HG03432 (cell line): ENCODE measurements at regions not wholly inside any gene's neighbourhood (a gene's known extent, or its start where the extent isn't known, plus 50 kb on each side); places are given as distances from the start of the nearest gene placed in this dataset.
"Not testable (repeated sequence)": the region's sequence is repeated elsewhere in the genome, so short reads cannot be mapped to it uniquely, and the experiment has no call there.

ENCODE experiments used
- ATAC-seq: cut with Tn5 transposase; IDR thresholded peaks from one replicate; pipeline ENCODE4 v1.9.1; 2021; ENCODE audit warnings: mild to moderate bottlenecking, moderate library complexity; ENCODE audit not compliant: unreplicated experiment

GRCh38 chr18:9009703-9010488, 92.6 kb upstream of the NDUFV2 start:
- no peak for ATAC-seq

- no peak for ATAC-seq
Observed at GRCh38 chr18:9011431-9011830, 91.1 kb upstream of the NDUFV2 start.

- ATAC-seq: no peak
Observed at GRCh38 chr18:9013926-9014373, 88.5 kb upstream of the NDUFV2 start.

GRCh38 chr18:9015689-9016088, 86.8 kb upstream of the NDUFV2 start:
- ATAC-seq: no peak

GRCh38 chr18:9016633-9017166, 85.8 kb upstream of the NDUFV2 start:
- ATAC-seq: no peak

GRCh38 chr18:9017167-9017904, 85.2 kb upstream of the NDUFV2 start:
- ATAC-seq: peak; percentile 93

GRCh38 chr18:9017905-9018227, 84.6 kb upstream of the NDUFV2 start:
- ATAC-seq: no peak

DNA sequence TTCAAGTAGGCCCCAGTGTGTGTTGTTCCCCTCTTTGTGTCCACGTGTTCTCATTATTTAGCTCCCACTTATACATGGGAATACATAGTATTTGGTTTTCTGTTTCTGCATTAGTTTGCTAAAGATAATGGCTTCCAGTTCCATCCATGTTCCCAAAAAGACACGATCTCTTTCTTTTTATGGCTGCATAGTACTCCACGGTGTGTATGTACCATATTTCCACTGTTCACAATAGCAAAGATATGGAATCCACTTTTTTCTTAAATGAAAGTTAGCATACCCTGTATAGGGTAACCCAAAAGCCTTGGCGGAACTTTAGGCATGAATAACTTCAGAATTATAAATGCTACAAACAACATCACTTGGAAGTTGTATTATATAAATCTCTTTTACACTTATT, 83.4 kb upstream of the NDUFV2 start:
- ATAC-seq: no peak

- no peak for ATAC-seq
Observed at GRCh38 chr18:9020221-9020620, 82.3 kb upstream of the NDUFV2 start.

DNA sequence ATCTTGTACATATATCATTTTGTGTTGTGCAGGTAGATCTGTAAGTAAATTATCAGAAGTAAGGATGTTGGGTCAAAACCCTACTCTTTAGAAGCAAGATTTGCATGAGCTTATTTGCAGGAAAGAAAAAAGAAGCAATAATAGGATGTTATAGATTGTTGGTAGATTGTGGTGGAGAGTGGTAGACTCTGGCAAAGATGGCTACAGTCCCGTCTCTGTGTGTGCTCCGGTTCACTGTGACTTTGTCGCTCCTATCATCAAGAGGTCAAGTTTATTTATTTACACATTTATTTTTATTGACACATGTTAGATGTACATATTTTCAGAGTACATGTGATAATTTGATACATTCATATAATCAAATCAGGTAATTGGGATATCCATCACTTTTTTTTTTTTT, 81.0 kb upstream of the NDUFV2 start:
- no peak for ATAC-seq

DNA sequence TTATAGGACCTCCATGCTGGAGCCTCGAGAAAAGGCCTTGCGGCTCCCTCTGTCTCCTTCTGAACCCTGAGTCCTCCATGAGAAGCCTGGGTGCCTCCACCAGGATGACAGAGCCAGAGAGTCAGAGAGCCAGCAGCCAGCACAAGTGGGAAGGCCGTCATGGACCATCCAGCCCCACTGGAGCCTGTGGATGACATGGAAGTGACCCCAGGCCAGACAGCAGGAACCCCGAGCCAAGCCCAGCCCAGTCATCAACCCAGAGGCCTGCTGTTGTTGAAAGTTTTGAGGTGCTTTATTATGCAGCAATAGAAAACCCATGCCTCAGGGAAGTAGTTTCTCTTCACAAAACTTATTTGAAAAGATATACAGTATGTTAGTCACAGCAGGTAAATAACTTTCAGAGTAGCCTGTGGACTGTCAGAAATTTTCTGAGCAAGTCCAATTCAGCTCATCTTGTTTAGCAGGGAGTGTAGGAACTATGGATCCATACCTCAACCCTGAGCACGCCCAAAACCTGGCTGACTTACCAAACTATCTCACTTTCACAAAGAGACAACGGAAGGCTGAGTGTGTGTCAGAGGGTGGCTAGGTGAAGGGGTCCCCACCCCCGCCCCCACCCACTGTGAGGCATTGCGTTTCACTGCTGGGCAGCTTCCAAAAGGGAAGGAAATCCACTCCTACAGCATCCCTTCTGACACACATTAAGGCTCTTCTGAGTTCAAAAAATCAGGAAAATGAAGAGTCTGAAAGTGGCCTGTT, 79.9 kb upstream of the NDUFV2 start:
- ATAC-seq: no peak

GRCh38 chr18:9024031-9024646, 78.4 kb upstream of the NDUFV2 start:
- not testable (repeated sequence) for ATAC-seq

GRCh38 chr18:9025091-9025838, 77.2 kb upstream of the NDUFV2 start:
- no peak for ATAC-seq

DNA sequence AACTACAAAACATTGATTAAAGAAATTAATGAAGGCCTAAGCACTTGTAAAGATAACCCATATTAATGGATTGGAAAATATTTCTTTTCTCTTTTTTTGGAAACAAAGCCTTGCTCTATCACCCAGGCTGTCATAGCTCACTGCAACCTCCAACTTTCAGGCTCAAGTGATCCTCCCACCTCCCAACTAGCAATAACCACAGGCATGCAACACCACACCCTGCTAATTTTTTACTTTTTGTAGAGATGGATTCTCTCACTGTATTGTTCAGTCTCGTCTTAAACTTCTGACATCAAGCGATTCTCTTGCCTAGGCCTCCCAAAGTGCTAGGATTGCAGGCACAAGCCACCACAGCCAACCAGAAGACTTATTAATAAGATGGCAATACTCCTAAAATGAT, 73.4 kb upstream of the NDUFV2 start:
- no peak for ATAC-seq

- no peak for ATAC-seq
Observed at GRCh38 chr18:9032519-9032918, 70.0 kb upstream of the NDUFV2 start.

GRCh38 chr18:9038277-9038871, 64.1 kb upstream of the NDUFV2 start:
- ATAC-seq: no peak

DNA sequence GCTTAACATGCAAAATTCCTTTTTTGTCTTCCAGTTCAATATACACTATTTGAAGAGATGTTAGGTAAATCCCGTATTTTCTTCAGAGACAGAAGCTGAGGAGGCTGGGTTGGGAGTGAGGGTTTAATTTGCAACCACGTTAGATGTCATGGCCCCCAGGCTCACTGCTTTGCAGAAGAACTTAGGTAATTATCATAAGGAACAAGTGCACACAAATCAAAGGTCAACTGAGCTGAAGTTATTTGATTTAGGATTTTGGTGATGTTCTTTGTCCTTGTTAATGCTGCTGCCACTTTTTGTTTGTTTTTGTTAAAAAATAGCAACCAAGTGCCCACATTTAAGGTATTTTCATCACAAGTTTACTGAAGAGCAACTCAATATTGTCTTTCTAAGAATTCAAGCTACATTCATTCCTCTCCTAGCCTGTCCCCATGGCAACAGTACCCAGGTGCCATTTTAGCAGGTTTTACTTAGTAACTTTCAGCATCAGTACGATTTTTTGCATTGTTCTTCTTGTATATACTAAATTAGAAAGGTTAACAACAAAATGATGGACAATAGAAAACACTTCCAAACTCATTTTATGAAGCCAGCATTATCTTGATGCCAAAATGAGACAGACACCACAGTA, 62.9 kb upstream of the NDUFV2 start:
- ATAC-seq: no peak

DNA sequence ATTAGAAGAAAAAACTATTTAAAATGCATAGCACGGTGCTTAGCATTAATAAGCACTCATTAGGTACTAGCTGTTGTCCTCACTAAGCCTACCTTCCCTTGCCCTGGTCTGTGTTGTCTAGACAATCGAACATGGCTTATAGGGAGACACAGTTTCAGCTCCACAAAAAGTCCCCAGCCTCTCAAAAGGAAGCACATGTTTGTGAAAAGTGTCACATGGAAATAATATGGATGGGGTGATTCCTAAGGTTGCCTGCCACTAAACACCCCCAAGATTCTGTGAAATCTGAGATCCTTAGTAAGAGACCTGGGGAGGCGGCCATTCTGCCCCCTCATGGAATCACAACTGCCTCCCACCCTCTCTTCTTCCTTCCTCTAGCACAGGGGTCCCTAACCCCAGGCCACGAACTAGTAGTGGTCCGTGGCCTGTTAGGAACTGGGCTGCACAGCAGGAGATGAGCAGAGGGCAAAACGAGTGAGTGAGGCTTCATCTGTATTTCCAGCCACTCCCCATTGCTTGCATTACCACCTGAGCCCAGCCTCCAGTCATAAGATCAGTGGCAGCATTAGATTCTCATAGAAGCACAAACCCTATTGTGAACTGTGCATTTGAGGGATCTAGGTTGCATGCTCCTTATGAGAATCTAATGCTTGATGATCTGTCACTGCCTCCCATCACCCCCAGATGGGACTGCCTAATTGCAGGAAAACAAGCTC, 59.6 kb upstream of the NDUFV2 start:
- ATAC-seq: no peak

DNA sequence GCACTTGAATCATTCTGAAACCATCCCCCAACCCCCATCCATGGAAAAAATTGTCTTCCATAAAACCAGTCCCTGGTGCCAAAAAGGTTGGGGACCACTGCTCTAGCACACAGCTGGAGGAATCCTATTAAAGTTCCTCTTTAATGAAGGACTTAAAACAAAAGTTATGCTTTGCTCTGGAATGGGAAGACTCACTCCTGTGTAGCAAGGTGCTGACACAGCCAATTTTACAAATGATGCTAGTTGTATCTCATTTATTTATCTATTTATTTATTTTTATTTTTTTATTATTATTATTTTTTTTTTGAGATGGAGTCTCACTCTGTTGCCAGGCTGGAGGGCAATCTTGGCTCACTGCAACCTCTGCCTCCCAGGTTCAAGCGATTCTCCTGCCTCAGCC, 58.9 kb upstream of the NDUFV2 start:
- no peak for ATAC-seq
